ENCODE measurements at regions not wholly inside any gene's neighbourhood (a gene's known extent, or its start where the extent isn't known, plus 50 kb on each side); places are given as distances from the start of the nearest gene placed in this dataset.

GRCh38 chr21:26781331-26781730 lies 63.9 kb downstream of the ADAMTS1 start:
- Mint-ChIP-seq H3K27ac (no peak overlapping the region), H3K27me3 (ENCODE audit: low read depth) (no peaks in the 10 kb centered on the region), H3K4me1 (no peaks in the 10 kb centered on the region), H3K36me3 (0 out of 2 replicates have a peak, but pooled peaks cover 2% of the 10 kb centered on the region), H3K4me3 (no peak overlapping the region), H3K9me3 (peaks cover 11% of the 10 kb centered on the region)
- CTCF ChIA-PET, result no interaction called here
- TF ChIP-seq ESRRA (CRISPR knock-in tag; IDR thresholded peaks at IDR 0.05; ENCODE audit: borderline replicate concordance) (no peak), EMX1 (CRISPR knock-in tag; IDR thresholded peaks at IDR 0.05) (no peak), ZNF396 (CRISPR knock-in tag; IDR thresholded peaks at IDR 0.05; ENCODE audit: borderline replicate concordance) (no peak), CREM (CRISPR knock-in tag; IDR thresholded peaks at IDR 0.05) (no peak), GABPB1 (CRISPR knock-in tag; IDR thresholded peaks at IDR 0.05) (no peak), OVOL2 (CRISPR knock-in tag; IDR thresholded peaks at IDR 0.05; ENCODE audit: borderline replicate concordance) (no peak), MYBL2 (CRISPR knock-in tag; IDR thresholded peaks at IDR 0.05) (no peak), CREB1 (CRISPR knock-in tag; IDR thresholded peaks at IDR 0.05) (no peak), FOXK1 (CRISPR knock-in tag; IDR thresholded peaks at IDR 0.05) (no peak), ZBTB21 (CRISPR knock-in tag; IDR thresholded peaks at IDR 0.05; ENCODE audit: borderline replicate concordance) (no peak), RORB (CRISPR knock-in tag; IDR thresholded peaks at IDR 0.05) (no peak), ZBTB43 (CRISPR knock-in tag; IDR thresholded peaks at IDR 0.05) (no peak)
- TF ChIP-seq, protein P1, sequence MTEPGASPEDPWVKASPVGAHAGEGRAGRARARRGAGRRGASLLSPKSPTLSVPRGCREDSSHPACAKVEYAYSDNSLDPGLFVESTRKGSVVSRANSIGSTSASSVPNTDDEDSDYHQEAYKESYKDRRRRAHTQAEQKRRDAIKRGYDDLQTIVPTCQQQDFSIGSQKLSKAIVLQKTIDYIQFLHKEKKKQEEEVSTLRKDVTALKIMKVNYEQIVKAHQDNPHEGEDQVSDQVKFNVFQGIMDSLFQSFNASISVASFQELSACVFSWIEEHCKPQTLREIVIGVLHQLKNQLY (CRISPR knock-in tag; IDR thresholded peaks at IDR 0.05), result no peak
- TF ChIP-seq, protein P2, sequence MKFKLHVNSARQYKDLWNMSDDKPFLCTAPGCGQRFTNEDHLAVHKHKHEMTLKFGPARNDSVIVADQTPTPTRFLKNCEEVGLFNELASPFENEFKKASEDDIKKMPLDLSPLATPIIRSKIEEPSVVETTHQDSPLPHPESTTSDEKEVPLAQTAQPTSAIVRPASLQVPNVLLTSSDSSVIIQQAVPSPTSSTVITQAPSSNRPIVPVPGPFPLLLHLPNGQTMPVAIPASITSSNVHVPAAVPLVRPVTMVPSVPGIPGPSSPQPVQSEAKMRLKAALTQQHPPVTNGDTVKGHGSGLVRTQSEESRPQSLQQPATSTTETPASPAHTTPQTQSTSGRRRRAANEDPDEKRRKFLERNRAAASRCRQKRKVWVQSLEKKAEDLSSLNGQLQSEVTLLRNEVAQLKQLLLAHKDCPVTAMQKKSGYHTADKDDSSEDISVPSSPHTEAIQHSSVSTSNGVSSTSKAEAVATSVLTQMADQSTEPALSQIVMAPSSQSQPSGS (CRISPR knock-in tag; IDR thresholded peaks at IDR 0.05; ENCODE audit: borderline replicate concordance, low read depth), result no peak
- TF ChIP-seq, protein P3, sequence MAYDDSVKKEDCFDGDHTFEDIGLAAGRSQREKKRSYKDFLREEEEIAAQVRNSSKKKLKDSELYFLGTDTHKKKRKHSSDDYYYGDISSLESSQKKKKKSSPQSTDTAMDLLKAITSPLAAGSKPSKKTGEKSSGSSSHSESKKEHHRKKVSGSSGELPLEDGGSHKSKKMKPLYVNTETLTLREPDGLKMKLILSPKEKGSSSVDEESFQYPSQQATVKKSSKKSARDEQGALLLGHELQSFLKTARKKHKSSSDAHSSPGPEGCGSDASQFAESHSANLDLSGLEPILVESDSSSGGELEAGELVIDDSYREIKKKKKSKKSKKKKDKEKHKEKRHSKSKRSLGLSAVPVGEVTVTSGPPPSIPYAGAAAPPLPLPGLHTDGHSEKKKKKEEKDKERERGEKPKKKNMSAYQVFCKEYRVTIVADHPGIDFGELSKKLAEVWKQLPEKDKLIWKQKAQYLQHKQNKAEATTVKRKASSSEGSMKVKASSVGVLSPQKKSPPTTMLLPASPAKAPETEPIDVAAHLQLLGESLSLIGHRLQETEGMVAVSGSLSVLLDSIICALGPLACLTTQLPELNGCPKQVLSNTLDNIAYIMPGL (CRISPR knock-in tag; IDR thresholded peaks at IDR 0.05), result no peak
- ATAC-seq (no peak), DNase-seq (ENCODE audit: low spot score) (no peak)
- POLR2A ChIA-PET, result interaction anchor here (0.6 kb wide), 1 partner anchor 396 kb away, joined by 6 read pairs; no protein-coding TSS in a partner anchor

GRCh38 chr21:26777166-26777565 lies 68.0 kb downstream of the ADAMTS1 start:
- Mint-ChIP-seq H3K4me1 (peaks cover 3% of the 10 kb centered on the region; the same call in 1 of the 2 replicates), H3K36me3 (0 out of 2 replicates have a peak, but pooled peaks cover 2% of the 10 kb centered on the region), H3K27me3 (ENCODE audit: low read depth) (no peaks in the 10 kb centered on the region), H3K9me3 (peaks cover 11% of the 10 kb centered on the region), H3K4me3 (no peak overlapping the region), H3K27ac (no peak overlapping the region)
- no peak for ATAC-seq
- CTCF ChIA-PET, result no interaction called here
- POLR2A ChIA-PET, result no interaction called here
- DNase-seq (ENCODE audit: low spot score), result no peak
- TF ChIP-seq NR2C2 (CRISPR knock-in tag; IDR thresholded peaks at IDR 0.05) (no peak), E2F5 (CRISPR knock-in tag; IDR thresholded peaks at IDR 0.05) (no peak), RELA (CRISPR knock-in tag; IDR thresholded peaks at IDR 0.05; ENCODE audit: borderline replicate concordance) (no peak), SMAD3 (CRISPR knock-in tag; IDR thresholded peaks at IDR 0.05; ENCODE audit: borderline replicate concordance) (no peak), SP1 (CRISPR knock-in tag; conservative IDR thresholded peaks at IDR 0.05) (no peak), FOXK1 (CRISPR knock-in tag; IDR thresholded peaks at IDR 0.05) (no peak), NR3C1 (CRISPR knock-in tag; conservative IDR thresholded peaks at IDR 0.05; ENCODE audit: low read depth) (no peak), ETV6 (CRISPR knock-in tag; IDR thresholded peaks at IDR 0.05) (no peak), HMGA2 (CRISPR knock-in tag; IDR thresholded peaks at IDR 0.05) (no peak), CBFB (CRISPR knock-in tag; IDR thresholded peaks at IDR 0.05; ENCODE audit: low read depth) (no peak), E2F4 (CRISPR knock-in tag; IDR thresholded peaks at IDR 0.05; ENCODE audit: borderline replicate concordance, low read depth) (no peak)
- TF ChIP-seq, protein P4, sequence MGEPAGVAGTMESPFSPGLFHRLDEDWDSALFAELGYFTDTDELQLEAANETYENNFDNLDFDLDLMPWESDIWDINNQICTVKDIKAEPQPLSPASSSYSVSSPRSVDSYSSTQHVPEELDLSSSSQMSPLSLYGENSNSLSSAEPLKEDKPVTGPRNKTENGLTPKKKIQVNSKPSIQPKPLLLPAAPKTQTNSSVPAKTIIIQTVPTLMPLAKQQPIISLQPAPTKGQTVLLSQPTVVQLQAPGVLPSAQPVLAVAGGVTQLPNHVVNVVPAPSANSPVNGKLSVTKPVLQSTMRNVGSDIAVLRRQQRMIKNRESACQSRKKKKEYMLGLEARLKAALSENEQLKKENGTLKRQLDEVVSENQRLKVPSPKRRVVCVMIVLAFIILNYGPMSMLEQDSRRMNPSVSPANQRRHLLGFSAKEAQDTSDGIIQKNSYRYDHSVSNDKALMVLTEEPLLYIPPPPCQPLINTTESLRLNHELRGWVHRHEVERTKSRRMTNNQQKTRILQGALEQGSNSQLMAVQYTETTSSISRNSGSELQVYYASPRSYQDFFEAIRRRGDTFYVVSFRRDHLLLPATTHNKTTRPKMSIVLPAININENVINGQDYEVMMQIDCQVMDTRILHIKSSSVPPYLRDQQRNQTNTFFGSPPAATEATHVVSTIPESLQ (CRISPR knock-in tag; IDR thresholded peaks at IDR 0.05), result no peak
